Heart left ventricle (tissue), 16 donors: ENCODE measurements at regions not wholly inside any gene's neighbourhood (a gene's known extent, or its start where the extent isn't known, plus 50 kb on each side); places are given as distances from the start of the nearest gene placed in this dataset.
"Not testable (repeated sequence)": the region's sequence is repeated elsewhere in the genome, so short reads cannot be mapped to it uniquely, and the experiment has no call there.

Experiments used
- ATAC-seq, 4 donors: fragments of 200-7000 bp; cut with Tn5 transposase; one replicate each; pipeline ENCODE4 v1.9.1; 2020 to 2022; ENCODE audit warnings: moderate library complexity in 4 of 4, mild to moderate bottlenecking in 3 of 4, moderate number of reproducible peaks in 1 of 4
- DNase-seq, 5 donors: peaks; one replicate each; pipeline ENCODE4 v3.0.0-alpha.2; 2020
- H3K27ac ChIP-seq, 12 donors: fragments of 200-600 bp; sonication (generic) in 4 of 12; one replicate each; pipeline versions ENCODE4 v1.5.0 to v1.8.0; 2016 to 2022; ENCODE audit warnings: mild to moderate bottlenecking in 2 of 12
- H3K27me3 ChIP-seq, 9 donors: fragments of 200-600 bp; sonication (generic) in 2 of 9; one replicate each; pipeline versions ENCODE4 v1.5.1 to v1.8.0; 2016 to 2022; ENCODE audit warnings: mild to moderate bottlenecking in 3 of 9
- H3K36me3 ChIP-seq, 9 donors: fragments of 200-600 bp; sonication (generic) in 2 of 9; one replicate each; pipeline versions ENCODE4 v1.5.0 to v1.8.0; 2018 to 2022; ENCODE audit warnings: mild to moderate bottlenecking in 2 of 9
- H3K4me1 ChIP-seq, 12 donors: fragments of 200-600 bp; sonication (generic) in 4 of 12; one replicate each; pipeline versions ENCODE4 v1.5.0 to v1.8.0; 2016 to 2022; ENCODE audit warnings: mild to moderate bottlenecking in 3 of 12
- H3K4me3 ChIP-seq, 12 donors: fragments of 200-600 bp; sonication (generic) in 4 of 12; one replicate each; pipeline versions ENCODE4 v1.5.0 to v1.8.0; 2017 to 2022; ENCODE audit warnings: mild to moderate bottlenecking in 9 of 12, moderate library complexity in 4 of 12
- H3K9me3 ChIP-seq, 12 donors: fragments of 200-600 bp; sonication (generic) in 4 of 12; one replicate each; pipeline versions ENCODE4 v1.5.0 to v1.8.0; 2016 to 2022; ENCODE audit warnings: mild to moderate bottlenecking in 1 of 12
- POLR2A ChIP-seq, 2 donors: fragments of 450-650 bp; IDR thresholded peaks; one replicate each; pipeline ENCODE4 v1.6.1; 2017; ENCODE audit warnings: antibody characterized with exemption in 2 of 2, mild to moderate bottlenecking in 2 of 2, moderate library complexity in 2 of 2
- WGBS, 4 donors: extraction: QIAGEN DNeasy Blood & Tissue Kit in 2 of 4; methylation state at CpG; one replicate each; pipeline versions ENCODE4 v1.1.5 to v1.1.7; 2013 to 2018; 5-methylcytosine and 5-hydroxymethylcytosine counted together
- intact Hi-C, 10 donors: fragments of 100-400 bp; cut with DNase I; formaldehyde crosslinking; loops; one replicate each; pipeline versions ENCODE4 v1.11.1 to v1.14.2; 2022
- TF ChIP-seq, protein P1 (sequence below), 12 donors: fragments of 200-600 bp; sonication (generic) in 4 of 12; IDR thresholded peaks; one replicate each; pipeline versions ENCODE4 v1.5.0 to v1.8.0; 2018 to 2022; ENCODE audit warnings: antibody characterized with exemption in 12 of 12, mild to moderate bottlenecking in 5 of 12
- donor health status: ischemic (EF 13 %, LVEDD 7.1; RV severe dilation, severe dysfunction).
- donor health status: healthy with polysubstance abuse.
- donor health status: DM: no; HTN: yes; CAD: no.
- donor health status: DM: no; HTN: no; CAD: no.
- donor health status: ischemic (EF 25% LVEDD 6.9; RV normal size, moderate dysfunction).
- donor health status: ischemic (EF 25% LVEDD 5.7; RV mildly dilated, moderate dysfunction).
- donor health status: healthy.
- donor health status: DM: yes; HTN: yes; CAD: no.
- donor health status: ischemic (EF 35%, LVEDD 5.7; RV mildly dilated, moderate dysfunction).
- donor health status: nonischemic (EF 11% LVEDD 7.7; RV severe dilation, severe dysfunction).
- donor health status: DM: yes; HTN: yes; CAD: no.
- donor health status: PGD.
- donor health status: ischemic (EF 29% LVEDD 5.4; RV normal size, mild dysfunction).
- donor health status: nonischemic (EF 23%, LVEDD 6.1; RV moderate dilation, normal function).

DNA sequence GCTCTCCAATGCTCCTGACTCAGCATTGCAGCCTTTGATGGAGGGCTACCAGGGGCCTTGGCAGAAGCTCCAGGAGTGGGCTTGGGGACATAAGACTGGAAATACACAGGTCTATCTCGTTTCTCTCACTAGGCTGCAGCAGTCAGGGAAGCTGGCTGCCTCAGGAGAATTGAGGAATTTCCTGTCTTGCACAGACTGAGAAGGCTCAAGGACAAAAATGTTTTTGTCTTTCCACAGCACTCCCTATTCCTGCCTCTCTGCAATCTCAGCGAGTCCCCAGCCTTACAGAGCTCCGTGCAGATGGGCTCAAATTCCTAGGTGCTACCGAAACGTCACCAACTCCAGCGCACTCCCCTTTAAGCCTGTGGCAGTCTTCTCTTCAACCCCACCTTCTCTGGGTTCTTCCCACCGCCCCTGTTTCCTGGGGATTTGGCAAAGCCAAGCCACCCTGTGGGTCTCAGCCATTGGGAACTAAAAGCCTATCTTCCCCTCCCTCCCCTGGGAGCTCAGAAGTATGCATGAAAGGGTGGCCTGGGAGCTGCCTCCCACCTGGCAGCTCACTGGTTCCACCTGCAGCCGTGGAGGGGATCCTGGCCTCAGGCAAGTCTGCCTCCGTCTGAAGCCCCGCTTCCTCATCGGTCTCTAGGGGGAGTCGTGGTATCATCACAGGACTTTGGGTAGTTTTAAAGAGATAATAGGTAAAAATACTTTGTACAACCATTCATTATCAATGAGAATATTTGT lies 322.6 kb upstream of the FRG2C start:
- DNase-seq (no peak), ATAC-seq (peak in 2 of 4 donors; percentile 41 to 62)
- Histone ChIP-seq H3K4me1 (peaks cover 0 to 17% (median 8%) of the 10 kb centered on the region in 12 donors), H3K9me3 (no peaks in the 10 kb centered on the region), H3K36me3 (no peaks in the 10 kb centered on the region), H3K27ac (peak overlapping the region in 1 of 12 donors; percentile 52), H3K27me3 (no peaks in the 10 kb centered on the region), H3K4me3 (peak overlapping the region in 2 of 12 donors; percentile 14 to 16)
- intact Hi-C loops: no loop called here
- WGBS, 4 donors: 22 to 30% (median 24%) methylated on average over 11 to 12 of the region's 12 CpGs
- no peak for TF ChIP-seq POLR2A (IDR thresholded peaks at IDR 0.05)
- TF ChIP-seq, protein P1, sequence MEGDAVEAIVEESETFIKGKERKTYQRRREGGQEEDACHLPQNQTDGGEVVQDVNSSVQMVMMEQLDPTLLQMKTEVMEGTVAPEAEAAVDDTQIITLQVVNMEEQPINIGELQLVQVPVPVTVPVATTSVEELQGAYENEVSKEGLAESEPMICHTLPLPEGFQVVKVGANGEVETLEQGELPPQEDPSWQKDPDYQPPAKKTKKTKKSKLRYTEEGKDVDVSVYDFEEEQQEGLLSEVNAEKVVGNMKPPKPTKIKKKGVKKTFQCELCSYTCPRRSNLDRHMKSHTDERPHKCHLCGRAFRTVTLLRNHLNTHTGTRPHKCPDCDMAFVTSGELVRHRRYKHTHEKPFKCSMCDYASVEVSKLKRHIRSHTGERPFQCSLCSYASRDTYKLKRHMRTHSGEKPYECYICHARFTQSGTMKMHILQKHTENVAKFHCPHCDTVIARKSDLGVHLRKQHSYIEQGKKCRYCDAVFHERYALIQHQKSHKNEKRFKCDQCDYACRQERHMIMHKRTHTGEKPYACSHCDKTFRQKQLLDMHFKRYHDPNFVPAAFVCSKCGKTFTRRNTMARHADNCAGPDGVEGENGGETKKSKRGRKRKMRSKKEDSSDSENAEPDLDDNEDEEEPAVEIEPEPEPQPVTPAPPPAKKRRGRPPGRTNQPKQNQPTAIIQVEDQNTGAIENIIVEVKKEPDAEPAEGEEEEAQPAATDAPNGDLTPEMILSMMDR (IDR thresholded peaks at IDR 0.05): no peak

DNA sequence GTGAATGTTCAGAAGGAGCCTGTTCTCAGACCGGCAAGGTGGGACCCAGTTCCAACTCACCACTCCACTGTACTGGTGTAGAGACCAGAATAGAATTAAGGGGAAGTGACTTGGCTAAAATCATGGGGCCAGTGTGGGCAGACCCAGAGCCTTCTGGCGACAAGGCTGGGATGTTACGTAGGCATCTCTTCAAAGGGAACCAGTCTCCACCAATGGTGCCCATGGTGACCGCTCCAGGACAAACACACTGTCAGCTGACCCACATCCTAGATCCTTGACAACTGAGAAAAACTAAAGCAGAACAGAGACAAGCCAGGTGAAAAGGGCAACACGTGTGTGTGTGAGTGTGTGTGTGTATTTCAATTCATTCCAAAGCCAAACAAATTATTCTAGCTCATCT lies 321.7 kb upstream of the FRG2C start:
- DNase-seq (no peak), ATAC-seq (peak in 2 of 4 donors; percentile 13 to 68)
- intact Hi-C loops: no loop called here
- peaks cover 0 to 17% (median 8%) of the 10 kb centered on the region in 12 donors for H3K4me1 ChIP-seq
- H3K27me3 ChIP-seq: no peaks in the 10 kb centered on the region
- no peaks in the 10 kb centered on the region for H3K9me3 ChIP-seq
- H3K36me3 ChIP-seq: no peaks in the 10 kb centered on the region
- WGBS, 4 donors: 78 to 90% (median 81%) methylated on average over 5 of the region's 5 CpGs
- H3K4me3 ChIP-seq: no peak overlapping the region
- no peak overlapping the region for H3K27ac ChIP-seq
- no peak for TF ChIP-seq POLR2A (IDR thresholded peaks at IDR 0.05)
- TF ChIP-seq, protein P1 (IDR thresholded peaks at IDR 0.05): no peak

DNA sequence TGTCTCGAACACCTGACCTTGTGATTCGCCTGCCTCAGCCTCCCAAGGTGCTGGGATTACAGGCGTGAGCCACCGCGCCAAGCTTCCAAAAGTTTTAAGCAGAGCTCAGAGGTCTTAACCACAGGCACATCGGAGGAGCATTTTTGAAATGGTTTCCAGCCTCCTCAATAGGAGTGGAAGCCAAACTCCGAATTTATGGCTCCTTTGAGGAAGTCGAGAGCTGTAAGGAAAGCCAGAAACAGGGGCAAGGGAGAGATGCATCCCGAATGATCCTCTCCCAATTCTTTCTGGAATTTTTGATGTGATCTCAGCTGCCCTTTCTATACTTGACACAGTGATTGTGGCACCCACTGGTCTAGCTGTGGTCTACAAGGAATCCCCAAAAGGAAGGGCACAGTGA lies 313.6 kb upstream of the FRG2C start:
- intact Hi-C loops: loop anchor here in 1 of 10 donors (10.0 kb wide), 1 partner anchor 56 kb away; no protein-coding TSS in a partner anchor
- DNase-seq, ATAC-seq, H3K4me1 ChIP-seq, H3K36me3 ChIP-seq, H3K27ac ChIP-seq, H3K27me3 ChIP-seq, H3K9me3 ChIP-seq, H3K4me3 ChIP-seq: not testable (repeated sequence)
- WGBS, 4 donors: 90 to 93% (median 90%) methylated on average over 9 of the region's 9 CpGs

DNA sequence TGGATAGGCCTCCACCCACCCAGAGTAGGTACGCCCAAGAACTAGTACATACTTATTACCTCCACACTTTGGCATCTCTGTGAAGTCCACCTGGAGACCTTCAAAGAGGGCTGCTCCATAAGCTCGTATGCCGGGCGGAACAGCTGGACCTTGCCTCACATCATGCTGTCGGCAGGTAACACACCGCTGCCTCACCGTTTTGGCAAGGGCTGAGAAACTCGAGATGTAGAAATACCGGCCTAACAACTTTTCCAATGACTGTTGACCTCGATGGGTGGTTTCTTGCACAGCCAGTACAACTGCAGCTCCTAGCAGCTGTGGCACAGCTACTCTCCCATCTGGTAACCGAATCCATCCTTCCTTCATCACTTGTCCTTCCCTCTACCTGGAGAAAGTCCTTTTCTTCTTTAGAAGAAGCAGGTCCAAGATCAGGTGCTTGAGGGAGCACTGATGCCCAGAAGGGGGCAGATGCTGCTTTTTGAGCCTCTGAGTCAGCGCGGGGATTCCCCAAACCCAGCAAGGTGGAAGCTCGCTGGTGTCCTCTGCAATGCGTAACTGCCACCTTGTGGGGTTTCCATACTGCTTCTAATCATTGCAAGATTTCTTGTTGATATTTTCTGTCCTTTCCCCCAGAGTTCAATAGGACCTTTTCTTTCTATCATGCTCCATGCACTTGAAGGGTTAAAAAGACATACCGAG lies 301.9 kb upstream of the FRG2C start:
- peak overlapping the region in 1 of 12 donors; percentile 41 for H3K27ac ChIP-seq
- intact Hi-C loops, H3K9me3 ChIP-seq, DNase-seq, H3K36me3 ChIP-seq, H3K27me3 ChIP-seq, ATAC-seq, H3K4me1 ChIP-seq, H3K4me3 ChIP-seq: not testable (repeated sequence)
- TF ChIP-seq, protein P1 (IDR thresholded peaks at IDR 0.05): peak in 4 of 12 donors; percentile 6 to 35 (median 24)
- WGBS, 4 donors: 74 to 78% (median 76%) methylated on average over 15 to 16 of the region's 16 CpGs

DNA sequence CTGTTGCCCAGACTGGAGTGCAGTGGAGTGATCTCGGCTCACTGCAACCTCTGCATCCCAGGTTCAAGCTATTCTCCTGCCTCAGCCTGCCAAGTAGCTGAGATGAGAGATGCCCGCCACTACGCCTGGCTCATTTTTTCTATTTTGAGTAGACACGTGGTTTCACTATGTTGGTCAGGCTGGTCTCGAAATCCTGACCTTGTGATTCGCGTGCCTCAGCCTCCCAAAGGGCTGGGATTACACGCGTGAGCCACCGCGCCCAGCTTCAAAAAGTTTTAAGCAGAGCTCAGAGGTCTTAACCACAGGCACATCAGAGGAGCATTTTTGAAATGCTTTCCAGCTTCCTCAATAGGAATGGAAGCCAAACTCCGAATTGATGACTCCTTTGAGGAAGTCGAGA lies 291.2 kb upstream of the FRG2C start:
- not testable (repeated sequence) for H3K36me3 ChIP-seq, H3K27ac ChIP-seq, H3K27me3 ChIP-seq, H3K4me3 ChIP-seq, H3K4me1 ChIP-seq, DNase-seq, ATAC-seq, H3K9me3 ChIP-seq
- intact Hi-C loops: loop anchor here in 2 of 10 donors (5.0 kb wide), 1 partner anchor 219 kb away; no protein-coding TSS in a partner anchor
- WGBS, 4 donors: 61 to 82% (median 74%) methylated on average over 11 to 13 of the region's 13 CpGs

DNA sequence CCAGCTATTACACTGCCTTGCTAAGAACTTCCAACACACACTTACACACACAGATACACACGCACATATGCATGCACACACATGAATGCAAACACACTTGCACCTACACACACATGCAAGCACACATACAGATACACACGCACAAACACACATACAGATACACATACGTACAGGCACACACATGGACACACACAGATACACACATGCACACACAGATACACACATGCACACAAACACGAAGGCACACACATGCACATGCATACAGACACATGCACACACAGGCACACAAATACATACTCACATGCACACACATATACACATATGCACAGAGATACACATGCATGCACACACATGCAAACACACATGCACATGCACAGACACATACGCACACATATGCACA lies 284.3 kb upstream of the FRG2C start:
- H3K4me3 ChIP-seq, H3K9me3 ChIP-seq, H3K27me3 ChIP-seq, H3K36me3 ChIP-seq, DNase-seq, ATAC-seq, H3K27ac ChIP-seq, intact Hi-C loops, H3K4me1 ChIP-seq: not testable (repeated sequence)
- 94 to 95% (median 95%) methylated on average over 5 of the region's 5 CpGs for WGBS, 4 donors
